SK-N-MC (cell line): ENCODE measurements at regions not wholly inside any gene's neighbourhood (a gene's known extent, or its start where the extent isn't known, plus 50 kb on each side); places are given as distances from the start of the nearest gene placed in this dataset.

Experiments
- EZH2 ChIP-seq: fragments of 200-600 bp; sonication (generic); IDR thresholded peaks from one replicate; pipeline ENCODE4 v1.6.1; 2017; ENCODE audit warnings: antibody characterized with exemption
- FOXP2 ChIP-seq: optimal IDR thresholded peaks from 2 replicates; pipeline ENCODE3; 2011; ENCODE audit warnings: mild to moderate bottlenecking, moderate library complexity; ENCODE audit not compliant: insufficient read depth; ENCODE audit errors: extremely low read length, control extremely low read depth
- POLR2AphosphoS5 ChIP-seq: IDR thresholded peaks from 2 replicates; pipeline ENCODE4 v1.6.1; 2012; ENCODE audit warnings: mild to moderate bottlenecking, low read depth, low read length, borderline replicate concordance

- TF ChIP-seq EZH2 (no peak), POLR2AphosphoS5 (no peak), FOXP2 (no peak)
Observed at GRCh38 chr17:6936370-6937028, 59.4 kb upstream of the ALOX12 start.
